Neuron (in vitro differentiated cells): ENCODE measurements at regions not wholly inside any gene's neighbourhood (a gene's known extent, or its start where the extent isn't known, plus 50 kb on each side); places are given as distances from the start of the nearest gene placed in this dataset.

Experiments used
- H2AFZ ChIP-seq: one replicate; pipeline ENCODE4 v1.6.1; 2013; ENCODE audit warnings: low read depth, mild to moderate bottlenecking, inconsistent platforms, low read length, moderate library complexity
- H3K27me3 ChIP-seq: one replicate; pipeline ENCODE4 v1.6.1; 2013; ENCODE audit warnings: low read length; ENCODE audit not compliant: insufficient read depth
- H3K36me3 ChIP-seq: one replicate; pipeline ENCODE4 v1.6.1; 2013; ENCODE audit warnings: low read length; ENCODE audit not compliant: insufficient read depth
- H3K4me1 ChIP-seq: one replicate; pipeline ENCODE4 v1.6.1; 2013; ENCODE audit warnings: low read length; ENCODE audit not compliant: insufficient read depth
- H3K4me3 ChIP-seq: 2 replicates; pipeline ENCODE4 v1.5.1; 2013; ENCODE audit warnings: mild to moderate bottlenecking, low read length, moderate library complexity
- H3K9me3 ChIP-seq: one replicate; pipeline ENCODE4 v1.6.1; 2013; ENCODE audit warnings: low read length

GRCh38 chr18:24987303-24988252 is 364.4 kb downstream of the ZNF521 start:
- Histone ChIP-seq H3K36me3 (no peaks in the 10 kb centered on the region), H3K9me3 (no peaks in the 10 kb centered on the region), H3K4me3 (peak overlapping the region; percentile 56), H3K4me1 (peaks cover 64% of the 10 kb centered on the region), H3K27me3 (no peaks in the 10 kb centered on the region), H2AFZ (peak overlapping the region; percentile 89)

- H3K4me1 ChIP-seq: peaks cover 56% of the 10 kb centered on the region
- no peaks in the 10 kb centered on the region for H3K36me3 ChIP-seq
- no peaks in the 10 kb centered on the region for H3K27me3 ChIP-seq
- no peak overlapping the region for H2AFZ ChIP-seq
- no peaks in the 10 kb centered on the region for H3K9me3 ChIP-seq
- peak overlapping the region; percentile 56 for H3K4me3 ChIP-seq
These were observed 363.6 kb downstream of the ZNF521 start for GRCh38 chr18:24988253-24988840.

- H3K27me3 ChIP-seq: no peaks in the 10 kb centered on the region
- H3K4me1 ChIP-seq: peaks cover 46% of the 10 kb centered on the region
- H3K4me3 ChIP-seq: no peak overlapping the region
- no peaks in the 10 kb centered on the region for H3K36me3 ChIP-seq
- no peaks in the 10 kb centered on the region for H3K9me3 ChIP-seq
- H2AFZ ChIP-seq: no peak overlapping the region
These were observed 362.0 kb downstream of the ZNF521 start for GRCh38 chr18:24989760-24990593.

DNA sequence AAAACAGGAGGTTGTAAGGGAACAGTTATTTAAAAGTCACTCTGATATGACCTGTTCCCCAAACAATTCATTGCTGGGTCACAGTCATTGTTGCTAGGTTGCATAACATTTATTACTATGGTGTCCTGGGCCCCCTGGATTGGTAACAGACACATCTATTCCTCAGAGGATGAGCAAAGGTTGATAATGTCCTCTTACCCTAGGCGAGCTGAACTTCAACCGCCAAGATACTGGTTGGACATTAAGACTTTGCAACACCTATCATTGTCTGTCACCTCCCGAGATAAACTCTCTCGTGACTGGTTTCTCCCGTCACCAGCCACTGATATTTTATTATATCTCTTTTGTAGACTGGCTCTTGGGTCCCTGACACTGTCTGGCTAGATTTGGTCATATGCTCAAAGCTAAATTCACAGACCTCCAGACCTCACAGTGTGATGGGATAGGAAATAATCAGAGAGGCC is 361.3 kb downstream of the ZNF521 start:
- Histone ChIP-seq H3K4me3 (no peak overlapping the region), H3K27me3 (no peaks in the 10 kb centered on the region), H3K36me3 (no peaks in the 10 kb centered on the region), H3K4me1 (peaks cover 38% of the 10 kb centered on the region), H3K9me3 (no peaks in the 10 kb centered on the region), H2AFZ (no peak overlapping the region)

GRCh38 chr18:24991141-24992060 is 360.6 kb downstream of the ZNF521 start:
- no peak overlapping the region for H2AFZ ChIP-seq
- H3K4me3 ChIP-seq: no peak overlapping the region
- no peaks in the 10 kb centered on the region for H3K27me3 ChIP-seq
- H3K4me1 ChIP-seq: peaks cover 31% of the 10 kb centered on the region
- H3K9me3 ChIP-seq: no peaks in the 10 kb centered on the region
- H3K36me3 ChIP-seq: no peaks in the 10 kb centered on the region

DNA sequence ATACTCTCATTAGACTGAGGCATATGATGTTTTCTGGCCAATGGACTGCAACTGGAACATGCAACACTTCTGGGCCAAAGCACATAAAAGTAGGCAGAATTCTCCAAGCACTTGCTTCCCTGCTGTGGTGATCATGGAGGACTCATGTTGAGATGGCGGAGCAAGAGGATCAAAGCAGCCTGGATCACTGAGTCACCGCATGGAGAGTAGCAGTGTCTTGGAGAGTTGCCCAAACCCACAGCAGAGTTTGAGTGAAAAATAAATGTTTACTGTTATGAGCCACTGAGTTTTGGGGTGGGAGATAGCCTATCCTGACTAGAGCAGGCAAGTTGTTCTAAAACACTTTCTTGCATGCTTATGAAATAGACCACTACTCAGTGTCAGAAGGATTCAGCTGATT is 359.5 kb downstream of the ZNF521 start:
- no peaks in the 10 kb centered on the region for H3K36me3 ChIP-seq

GRCh38 chr18:24993628-24994027 is 358.3 kb downstream of the ZNF521 start:
- H3K27me3 ChIP-seq: no peaks in the 10 kb centered on the region
- no peak overlapping the region for H3K4me3 ChIP-seq
- H3K36me3 ChIP-seq: no peaks in the 10 kb centered on the region
- no peak overlapping the region for H2AFZ ChIP-seq
- H3K9me3 ChIP-seq: no peaks in the 10 kb centered on the region
- peaks cover 11% of the 10 kb centered on the region for H3K4me1 ChIP-seq

More for the DNA sequence above, 359.5 kb downstream of the ZNF521 start:
- no peaks in the 10 kb centered on the region for H3K27me3 ChIP-seq
- no peak overlapping the region for H3K4me3 ChIP-seq
- no peak overlapping the region for H2AFZ ChIP-seq
- H3K4me1 ChIP-seq: peaks cover 22% of the 10 kb centered on the region
- no peaks in the 10 kb centered on the region for H3K9me3 ChIP-seq

DNA sequence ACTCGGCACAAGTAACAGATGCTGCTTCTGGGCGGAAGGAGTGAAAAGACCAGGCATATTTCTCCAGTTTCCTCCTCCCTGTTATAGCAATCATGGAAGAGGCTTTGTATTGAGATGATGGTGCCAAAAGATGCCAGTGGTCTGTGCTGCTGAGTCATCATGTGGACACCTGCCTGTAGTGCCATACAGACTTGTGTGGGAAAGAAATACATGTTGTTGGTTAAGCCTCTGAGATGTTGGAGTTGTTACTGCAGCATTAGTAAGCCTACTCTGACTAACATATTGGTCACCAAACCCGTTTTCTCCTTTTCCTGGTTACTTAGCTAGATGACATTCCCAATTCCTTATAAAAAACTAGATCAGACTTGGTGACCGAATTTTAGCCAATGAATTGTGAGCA is 356.9 kb downstream of the ZNF521 start:
- no peak overlapping the region for H3K4me3 ChIP-seq
- H3K36me3 ChIP-seq: no peaks in the 10 kb centered on the region
- no peaks in the 10 kb centered on the region for H3K27me3 ChIP-seq
- peaks cover 10% of the 10 kb centered on the region for H3K4me1 ChIP-seq
- no peak overlapping the region for H2AFZ ChIP-seq
- H3K9me3 ChIP-seq: peaks cover 3% of the 10 kb centered on the region

DNA sequence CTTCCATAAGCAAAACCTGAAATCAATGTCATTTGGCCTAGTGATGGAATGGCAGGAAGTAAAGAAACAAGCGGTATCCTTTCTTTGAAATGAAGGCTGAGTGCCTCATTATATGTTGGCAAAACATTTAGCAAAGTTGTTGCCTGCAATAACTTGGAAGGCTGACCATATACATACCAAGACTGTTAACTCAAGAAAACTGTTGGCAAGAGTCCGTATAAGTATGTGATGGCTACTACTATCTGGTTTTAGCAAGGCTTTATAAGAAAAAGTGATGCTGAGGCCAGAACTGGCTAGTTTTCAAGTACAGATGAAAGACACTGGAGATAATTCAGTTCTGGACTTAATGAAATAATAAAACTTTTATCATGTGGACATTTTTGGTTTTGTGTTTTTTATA is 356.2 kb downstream of the ZNF521 start:
- Histone ChIP-seq H3K4me3 (no peak overlapping the region), H3K4me1 (peaks cover 4% of the 10 kb centered on the region), H3K27me3 (no peaks in the 10 kb centered on the region), H2AFZ (no peak overlapping the region), H3K9me3 (peaks cover 3% of the 10 kb centered on the region), H3K36me3 (no peaks in the 10 kb centered on the region)

GRCh38 chr18:24999650-25000267 is 352.2 kb downstream of the ZNF521 start:
- H3K27me3 ChIP-seq: no peaks in the 10 kb centered on the region
- no peak overlapping the region for H3K4me3 ChIP-seq
- H3K36me3 ChIP-seq: no peaks in the 10 kb centered on the region
- no peaks in the 10 kb centered on the region for H3K4me1 ChIP-seq
- H3K9me3 ChIP-seq: peaks cover 3% of the 10 kb centered on the region
- no peak overlapping the region for H2AFZ ChIP-seq

- Histone ChIP-seq H3K4me3 (no peak overlapping the region), H3K27me3 (no peaks in the 10 kb centered on the region), H3K4me1 (no peaks in the 10 kb centered on the region), H2AFZ (no peak overlapping the region), H3K9me3 (peaks cover 3% of the 10 kb centered on the region), H3K36me3 (no peaks in the 10 kb centered on the region)
These were observed 350.2 kb downstream of the ZNF521 start for GRCh38 chr18:25001803-25002202.
